Endothelial cell of umbilical vein (primary cell): ENCODE measurements at regions not wholly inside any gene's neighbourhood (a gene's known extent, or its start where the extent isn't known, plus 50 kb on each side); places are given as distances from the start of the nearest gene placed in this dataset.

Experiments
- CTCF ChIP-seq, 2 donors: IDR thresholded peaks; 1 replicate in 1 of 2; 2 replicates in 1 of 2; pipeline ENCODE4 v1.5.1; 2011; ENCODE audit warnings: low read length in 2 of 2, mild to moderate bottlenecking in 2 of 2, moderate library complexity in 2 of 2, control low read depth in 1 of 2, inconsistent platforms in 1 of 2, low read depth in 1 of 2; ENCODE audit not compliant: insufficient read depth in 1 of 2; ENCODE audit errors: extremely low read depth in 1 of 2
- EZH2 ChIP-seq: IDR thresholded peaks from 2 replicates; pipeline ENCODE4 v1.6.1; 2012; ENCODE audit warnings: borderline replicate concordance, low read depth, mild to moderate bottlenecking, moderate library complexity, low read length, inconsistent platforms; ENCODE audit not compliant: severe bottlenecking
- MYC ChIP-seq: IDR thresholded peaks from one replicate; pipeline ENCODE4 v1.6.1; 2011; ENCODE audit warnings: mild to moderate bottlenecking, low read depth, low read length
- POLR2A ChIP-seq: IDR thresholded peaks from 2 replicates; pipeline ENCODE4 v1.6.1; 2012; ENCODE audit warnings: low read depth, mild to moderate bottlenecking, control low read depth, low read length
- POLR2AphosphoS5 ChIP-seq: IDR thresholded peaks from 2 replicates; pipeline ENCODE4 v1.6.1; 2012; ENCODE audit warnings: low read depth, mild to moderate bottlenecking, control low read depth, low read length, moderate library complexity; ENCODE audit not compliant: insufficient read depth

- TF ChIP-seq CTCF (IDR thresholded peaks at IDR 0.05; ENCODE audit: extremely low read depth in 1 of 2, insufficient read depth in 1 of 2, low read depth in 1 of 2, low read length in 2 of 2): no peak
- TF ChIP-seq POLR2A: no peak
- no peak for TF ChIP-seq EZH2
- no peak for TF ChIP-seq MYC
- no peak for TF ChIP-seq POLR2AphosphoS5
Measured at GRCh38 chr22:27431896-27432295, 369.7 kb downstream of the MN1 start.
